KBM-7 (cell line): ENCODE measurements at regions not wholly inside any gene's neighbourhood (a gene's known extent, or its start where the extent isn't known, plus 50 kb on each side); places are given as distances from the start of the nearest gene placed in this dataset.

Experiments
- DNase-seq: peaks from one replicate; pipeline ENCODE4 v3.0.0-alpha.2; 2015
- in situ Hi-C: fragments of 300-500 bp; cut with MboI; formaldehyde crosslinking; loops from 2 replicates; pipeline ENCODE4 v1.14.3; 2020; ENCODE audit warnings: low sequenced_read_pairs, low pct_unique_long_range_greater_than_20kb, mixed read lengths

DNA sequence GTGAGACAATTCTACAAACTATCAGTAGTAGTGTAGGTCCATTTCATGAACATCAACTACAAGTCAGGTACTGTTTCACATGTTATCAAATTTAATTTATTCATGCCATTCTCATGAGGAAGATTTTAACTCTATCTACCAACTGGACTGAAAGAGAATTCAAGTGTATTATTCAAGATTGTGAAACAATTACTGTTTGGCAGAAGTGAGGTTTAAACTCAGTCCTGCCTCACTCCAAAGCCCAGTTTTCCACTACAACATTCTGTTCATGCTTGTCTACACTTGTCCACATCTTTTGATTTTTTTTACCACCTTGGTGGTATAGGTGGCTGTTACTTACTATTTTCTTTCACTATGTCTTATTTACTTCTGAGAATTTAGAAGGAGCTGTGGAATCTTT lies 272.9 kb downstream of the TGFB2 start:
- no peak for DNase-seq
- in situ Hi-C loops, result no loop called here

DNA sequence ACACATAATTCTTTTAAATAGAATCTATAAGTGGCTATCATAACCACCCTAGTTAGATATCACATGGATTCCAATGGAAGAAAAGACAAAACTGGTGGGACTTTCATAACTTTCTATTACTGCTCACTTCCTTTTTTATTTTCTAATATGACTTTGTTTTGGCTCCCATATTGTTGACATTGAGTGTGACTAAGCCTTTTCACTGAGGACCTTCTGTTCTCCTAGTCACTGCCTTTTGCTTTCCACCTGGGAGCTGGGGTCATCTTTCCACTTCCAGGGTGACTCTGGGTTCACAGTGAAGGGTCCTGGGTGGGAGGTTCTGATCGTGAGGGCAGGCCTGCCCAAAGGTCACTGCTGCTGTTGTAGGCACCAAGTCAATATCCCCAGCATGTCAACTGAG lies 275.8 kb downstream of the TGFB2 start:
- DNase-seq, result no peak
- in situ Hi-C loops, result no loop called here

DNA sequence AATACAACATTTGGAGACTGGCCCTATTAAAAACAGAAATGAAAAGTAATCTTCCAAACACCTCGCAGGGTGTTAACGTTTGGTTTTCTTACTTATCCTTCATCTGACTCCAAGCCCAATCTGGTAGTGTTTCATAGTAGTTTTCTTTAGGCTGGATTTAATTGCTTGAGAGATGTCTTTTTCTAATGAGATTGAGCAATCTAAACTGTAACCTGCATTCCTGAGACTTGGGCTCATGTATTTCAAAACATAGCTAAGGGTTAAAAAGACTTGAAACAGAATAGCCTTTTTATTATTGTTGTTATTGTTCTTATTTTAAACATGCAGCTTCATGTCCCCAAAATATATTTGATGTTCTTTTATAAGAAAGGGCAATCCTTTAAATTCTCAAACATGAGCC lies 278.9 kb downstream of the TGFB2 start:
- in situ Hi-C loops, result no loop called here
- no peak for DNase-seq

DNA sequence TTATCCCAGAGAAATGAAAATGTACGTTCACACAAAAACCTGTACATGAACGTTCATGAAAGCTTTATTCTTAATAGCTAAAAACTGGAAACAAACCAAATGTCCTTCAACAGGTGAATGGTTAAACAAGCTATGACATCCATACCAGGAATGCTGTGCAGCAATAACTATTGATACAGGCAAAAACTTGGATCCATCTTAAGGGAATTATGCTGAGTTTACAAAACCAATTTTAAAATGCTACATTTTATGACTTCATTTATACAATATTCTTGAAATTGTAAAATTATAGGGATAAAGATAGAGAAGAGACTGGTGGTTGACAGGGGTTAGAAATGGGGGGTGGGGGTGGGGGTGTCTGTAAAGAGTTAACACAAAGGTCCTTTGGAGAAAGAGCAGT lies 280.3 kb downstream of the TGFB2 start:
- in situ Hi-C loops, result no loop called here
- DNase-seq, result no peak

DNA sequence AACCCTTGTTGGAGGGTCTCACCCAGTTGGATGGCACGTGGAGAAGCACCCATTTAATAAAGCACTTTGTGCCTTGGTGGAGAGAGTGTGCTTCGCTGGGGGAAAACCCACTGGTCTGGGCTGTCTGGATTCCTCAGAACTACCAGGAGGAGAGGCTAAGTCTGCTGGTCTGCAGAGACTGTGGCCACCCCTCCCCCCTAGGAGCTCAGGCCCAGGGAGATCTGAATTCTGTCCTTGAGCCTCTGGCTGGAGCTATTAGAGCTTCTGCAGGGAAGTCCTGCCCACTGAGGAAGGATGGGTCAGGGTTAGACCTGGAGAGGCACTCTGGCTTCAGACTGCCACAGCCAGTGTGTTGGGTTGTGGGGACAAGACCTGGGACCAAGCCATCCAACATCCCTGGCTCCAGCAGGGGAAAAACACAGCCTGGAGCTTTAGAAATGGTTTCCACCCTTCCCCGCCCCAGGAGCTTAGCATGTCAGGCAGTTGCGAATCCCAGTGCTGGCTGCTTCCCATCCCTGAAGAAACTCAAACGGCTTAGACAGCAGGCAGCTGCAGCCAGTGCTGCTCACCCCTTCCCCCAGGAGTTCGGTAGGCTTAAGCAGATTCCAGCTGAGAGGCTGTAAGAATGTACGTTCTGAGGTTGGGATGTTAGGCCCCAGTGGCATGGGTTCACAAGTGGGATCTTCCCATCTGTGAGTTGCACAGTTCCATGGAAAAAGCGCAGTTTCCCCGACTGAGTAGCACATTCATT lies 288.3 kb downstream of the TGFB2 start:
- in situ Hi-C loops, result no loop called here
- no peak for DNase-seq

DNA sequence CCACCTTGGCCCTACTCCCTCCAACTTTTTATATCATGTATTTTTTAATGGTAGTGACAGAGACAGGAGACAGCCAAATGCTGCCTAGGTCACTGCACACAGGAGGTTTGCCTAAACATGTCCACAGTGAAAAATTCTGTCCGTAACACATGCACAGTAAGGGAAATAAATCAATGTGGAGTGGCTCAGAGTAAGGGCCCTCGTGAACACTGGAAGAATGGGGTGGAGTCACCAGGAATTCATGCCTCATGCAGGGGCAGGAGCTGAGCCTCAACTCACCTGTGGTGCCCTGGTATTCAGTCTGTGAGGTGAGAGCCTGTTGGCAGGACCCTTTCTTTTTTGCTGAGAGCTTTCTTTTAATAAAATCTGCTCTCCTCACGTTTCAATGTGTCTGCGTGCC lies 289.1 kb downstream of the TGFB2 start:
- no peak for DNase-seq
- in situ Hi-C loops, result no loop called here

DNA sequence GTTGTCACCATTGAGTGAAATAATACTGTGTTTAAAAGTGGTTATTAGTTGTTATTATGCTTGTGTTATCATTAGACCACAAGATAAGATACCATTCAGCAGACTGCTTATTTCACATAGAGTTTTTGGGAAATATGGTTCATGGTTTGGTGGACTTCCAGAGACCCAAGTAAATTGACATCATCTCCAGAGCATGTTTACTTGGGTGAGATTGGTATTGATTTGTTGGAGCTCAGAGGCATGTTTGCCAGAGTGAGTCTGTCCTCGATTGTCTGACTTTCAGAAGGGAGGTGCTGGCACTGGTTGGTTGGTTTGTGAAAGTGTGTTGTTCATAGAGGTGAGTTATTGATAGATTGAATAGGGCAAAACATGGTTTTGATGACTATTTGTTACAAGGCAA lies 291.4 kb downstream of the TGFB2 start:
- in situ Hi-C loops, result no loop called here
- DNase-seq, result no peak

DNA sequence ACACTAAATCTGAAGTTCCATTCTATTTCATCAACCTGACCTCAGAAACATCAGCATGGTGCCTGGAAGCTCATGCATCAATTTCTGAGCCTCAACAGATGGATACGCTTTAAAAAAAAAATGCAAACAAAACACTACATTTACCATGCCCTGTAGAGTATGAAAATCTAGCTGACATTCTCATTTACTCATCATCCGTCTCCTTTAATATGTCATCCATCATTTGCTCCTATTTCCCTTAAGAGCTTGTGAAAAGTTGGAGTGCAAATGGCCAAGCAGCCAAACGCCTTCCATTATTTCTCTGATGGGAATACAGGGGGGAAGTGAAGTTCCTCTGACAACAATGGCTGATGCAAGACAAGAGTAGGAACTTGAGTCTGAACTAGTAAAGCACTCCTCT lies 295.0 kb downstream of the TGFB2 start:
- in situ Hi-C loops, result no loop called here
- no peak for DNase-seq

DNA sequence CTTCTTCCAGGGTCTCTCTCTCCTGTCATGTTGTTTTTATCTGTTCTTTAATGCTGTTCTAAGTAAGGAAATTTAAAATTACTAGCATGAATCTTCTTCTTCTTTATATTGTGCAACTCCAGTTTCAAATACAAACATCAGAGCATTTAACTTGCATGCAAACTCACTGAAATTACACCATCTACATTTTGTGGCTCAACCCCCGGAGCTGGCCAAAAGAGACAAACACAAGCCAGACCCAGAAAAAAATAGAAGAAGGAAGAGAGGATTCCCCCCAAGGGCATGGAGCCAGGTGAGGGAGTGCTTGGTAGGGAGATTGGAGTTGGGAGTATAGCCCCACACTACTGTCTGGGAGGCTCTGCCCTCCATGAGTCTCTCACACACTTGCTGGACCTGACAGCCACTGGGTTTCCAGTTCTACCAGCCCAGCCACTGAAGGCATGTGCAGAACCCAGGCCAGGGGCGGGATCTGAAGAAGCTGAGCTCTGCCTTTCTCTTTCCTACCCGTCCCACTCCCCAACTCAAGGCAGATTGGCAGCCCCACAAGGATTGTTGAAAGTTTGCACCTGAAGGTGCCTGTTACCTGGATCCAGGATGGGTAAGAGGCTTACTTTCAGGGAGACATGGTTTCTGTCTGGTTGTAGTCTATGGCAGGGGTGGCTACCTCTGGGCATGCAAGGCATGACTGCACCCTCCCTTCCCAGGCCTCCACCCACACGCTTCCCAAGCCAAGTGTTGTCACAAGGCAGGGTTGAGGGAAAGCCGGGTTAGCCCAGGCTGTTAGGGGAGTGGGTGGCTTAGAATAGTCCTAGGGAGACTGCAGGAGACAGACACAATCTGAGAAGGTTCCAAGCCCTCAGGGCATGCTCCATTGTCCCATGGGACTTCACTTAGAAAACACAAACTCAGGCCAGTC lies 297.2 kb downstream of the TGFB2 start:
- no peak for DNase-seq

DNA sequence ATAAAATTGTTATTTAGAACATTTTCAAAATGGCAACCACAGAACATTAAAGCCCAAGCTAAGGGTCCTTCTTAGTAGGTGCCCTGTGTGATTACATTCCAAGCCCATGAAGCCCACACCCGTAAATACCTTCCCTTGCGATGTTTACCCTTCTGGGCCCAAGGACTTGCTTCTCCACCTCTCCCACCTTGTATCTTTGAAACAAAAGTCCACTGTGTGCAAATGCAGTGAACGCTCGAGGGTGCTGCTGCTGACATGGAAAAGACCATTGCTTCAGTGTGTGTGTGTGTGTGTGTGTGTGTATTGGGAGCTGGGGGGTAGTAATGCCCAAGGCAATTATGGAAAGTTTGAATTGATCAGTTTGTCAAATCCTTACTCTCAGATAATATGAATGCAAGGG lies 298.1 kb downstream of the TGFB2 start:
- no peak for DNase-seq
- in situ Hi-C loops, result no loop called here

More for the DNA sequence above, 297.2 kb downstream of the TGFB2 start:
- in situ Hi-C loops, result no loop called here

DNA sequence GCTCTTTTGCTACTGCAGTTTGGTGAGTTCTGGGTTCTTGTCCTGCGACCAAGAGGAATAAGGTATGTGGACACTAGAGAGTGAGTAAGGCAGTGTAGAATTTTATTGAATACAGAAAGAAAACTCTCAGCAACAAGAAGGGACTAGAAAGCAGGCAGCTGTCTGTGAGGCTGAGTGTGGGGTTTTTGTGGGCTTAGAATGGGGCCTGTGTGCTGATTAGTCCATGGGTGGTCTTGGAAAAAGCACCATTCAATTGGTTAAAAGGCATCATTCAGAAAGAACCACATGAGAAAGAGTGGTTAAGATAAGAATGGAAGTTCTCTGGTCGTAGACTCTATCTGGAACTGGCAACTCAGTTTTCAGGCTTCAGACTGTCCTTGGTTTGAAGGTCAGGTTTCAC lies 298.8 kb downstream of the TGFB2 start:
- in situ Hi-C loops, result no loop called here
- DNase-seq, result no peak

DNA sequence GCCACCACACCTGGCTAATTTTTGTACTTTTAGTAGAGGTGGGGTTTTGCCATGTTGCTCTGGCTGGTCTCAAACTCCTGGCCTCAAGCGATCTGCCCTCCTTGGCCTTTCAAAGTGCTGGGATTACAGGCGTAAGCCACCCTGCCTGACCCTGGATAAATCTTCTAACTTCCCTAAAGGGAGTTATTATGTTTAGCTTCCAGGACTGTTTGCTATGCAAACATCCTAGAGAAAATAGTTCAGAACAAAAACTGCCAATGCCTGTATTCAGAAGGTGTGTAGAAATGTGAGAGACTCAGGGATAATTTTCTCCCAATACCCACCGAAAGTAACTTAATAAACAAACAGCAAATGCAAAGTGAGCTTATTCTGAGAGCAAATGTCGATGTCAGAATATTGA lies 301.2 kb downstream of the TGFB2 start:
- DNase-seq, result no peak
- in situ Hi-C loops, result no loop called here

DNA sequence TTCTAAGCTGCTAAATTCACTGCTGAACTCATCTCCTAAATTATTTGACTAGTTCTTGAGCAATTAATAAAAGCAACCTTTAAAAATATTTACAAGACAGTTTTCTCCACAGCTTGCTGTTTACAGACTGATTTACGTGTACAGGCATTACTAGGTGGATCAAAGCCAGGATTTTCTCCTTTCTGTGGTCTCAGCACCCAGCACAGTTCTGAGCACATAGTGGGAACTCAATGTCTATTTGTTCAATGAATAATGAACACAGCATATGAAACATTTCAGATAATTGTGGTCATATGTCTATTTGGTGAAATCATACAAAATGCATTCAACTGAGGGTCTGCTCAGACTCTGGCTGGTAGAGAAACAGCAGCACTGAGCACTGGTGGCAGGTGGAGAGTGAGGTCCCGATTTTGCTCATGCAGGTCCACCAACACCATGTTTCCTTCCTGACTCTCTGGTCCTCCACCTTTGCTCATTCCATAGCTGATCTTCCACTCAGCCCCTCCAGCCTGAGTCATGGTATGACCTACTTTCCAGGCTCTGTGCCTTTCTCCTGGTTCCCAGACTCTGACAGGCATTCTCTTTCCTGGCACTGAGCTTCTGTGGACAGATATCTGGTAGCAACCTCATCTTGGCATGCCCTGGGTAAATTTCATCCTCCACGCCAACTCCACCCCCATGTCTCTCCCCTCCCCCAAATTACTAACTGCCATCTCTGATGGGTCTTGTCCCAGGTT lies 311.3 kb downstream of the TGFB2 start:
- no peak for DNase-seq
- in situ Hi-C loops, result no loop called here

DNA sequence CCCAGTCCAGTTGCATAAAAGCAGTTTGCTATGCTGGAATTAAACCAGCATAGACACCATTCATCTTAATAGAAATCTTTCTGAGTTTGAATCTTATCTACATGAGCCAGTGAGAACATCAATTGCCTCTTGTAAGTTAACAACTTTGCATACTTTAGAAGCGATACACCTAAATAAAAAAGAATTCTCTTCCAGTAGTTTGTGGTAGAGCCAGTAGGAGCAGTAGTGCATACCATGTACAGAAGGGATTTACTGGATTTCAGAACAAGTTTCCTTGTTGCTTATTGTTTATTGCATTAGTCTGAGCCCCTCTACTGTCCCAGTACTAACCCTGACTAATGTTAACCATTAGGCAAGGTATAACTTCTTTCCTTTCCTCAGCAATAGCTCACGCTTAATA lies 313.1 kb downstream of the TGFB2 start:
- DNase-seq, result no peak
- in situ Hi-C loops, result no loop called here

DNA sequence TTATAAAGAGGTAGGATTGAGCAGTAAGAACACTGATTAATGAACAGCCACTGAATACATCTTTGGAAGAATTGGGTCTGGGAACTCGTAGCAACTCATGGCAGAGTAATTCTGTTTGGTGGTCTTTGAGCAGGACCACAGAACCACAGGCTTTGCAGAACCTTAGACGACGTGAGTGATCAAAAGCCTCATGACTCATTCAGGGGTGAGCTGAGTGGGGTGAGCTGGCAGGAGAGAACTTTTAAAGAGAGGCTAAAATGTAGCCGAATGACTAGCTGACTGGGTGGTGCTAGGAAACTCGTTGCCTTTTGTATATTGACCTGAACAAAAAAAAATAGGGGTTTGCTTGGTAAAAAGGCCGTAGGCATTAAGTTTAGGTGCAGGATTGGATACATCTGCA lies 313.8 kb downstream of the TGFB2 start:
- no peak for DNase-seq
- in situ Hi-C loops, result no loop called here

DNA sequence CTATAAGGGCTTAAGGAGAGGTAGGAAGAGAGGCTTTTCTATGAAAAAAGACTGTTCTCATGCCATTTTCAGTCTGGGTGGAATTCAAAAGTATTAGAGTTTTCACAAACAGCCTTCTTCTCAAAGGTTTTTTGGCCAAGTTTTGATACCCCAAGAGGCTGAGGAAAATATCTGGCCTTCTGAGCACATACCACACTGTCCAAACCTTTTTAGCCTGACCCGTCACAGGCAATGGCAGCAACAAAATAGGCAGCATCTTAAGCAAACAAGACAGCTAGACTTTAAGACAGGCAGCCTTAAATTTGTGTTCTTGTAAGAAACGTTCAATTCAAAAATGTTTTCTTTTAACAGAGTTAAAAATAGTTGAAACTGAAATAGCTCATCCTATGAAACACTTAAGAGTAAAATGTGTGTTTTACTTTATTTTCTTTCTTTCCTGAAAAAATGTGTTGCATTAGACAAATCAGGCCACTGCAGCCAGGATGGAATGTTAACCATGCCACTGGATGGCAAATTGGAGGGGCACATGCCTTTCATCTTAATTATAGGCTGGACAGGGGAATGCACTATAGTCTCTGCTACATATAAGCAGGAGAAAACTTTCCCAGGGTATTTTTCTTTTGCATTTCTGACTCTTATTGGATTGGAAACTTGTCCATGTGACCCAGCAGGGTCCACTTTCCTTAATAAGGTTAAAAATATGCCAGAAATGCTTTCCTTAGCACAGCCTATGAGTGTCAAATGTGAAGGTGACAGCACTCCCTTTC lies 315.0 kb downstream of the TGFB2 start:
- in situ Hi-C loops, result no loop called here
- no peak for DNase-seq

DNA sequence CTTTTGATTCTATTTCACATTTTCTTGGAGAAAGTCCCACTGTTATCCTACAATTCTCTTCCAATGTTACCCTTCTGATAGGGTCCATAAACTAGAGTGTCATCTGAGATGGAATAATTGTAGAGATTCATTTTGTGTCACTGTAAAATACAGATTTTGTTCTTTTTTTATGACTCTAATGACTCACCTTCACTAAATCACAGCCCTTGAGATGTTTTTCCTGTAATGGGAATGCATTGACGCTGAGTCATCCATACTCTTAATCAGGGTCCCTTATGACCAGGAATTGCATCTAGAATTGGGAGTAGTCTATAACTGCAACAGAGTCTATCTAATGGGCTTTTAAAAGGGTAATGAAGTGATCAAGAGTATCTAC lies 315.5 kb downstream of the TGFB2 start:
- DNase-seq, result no peak
- in situ Hi-C loops, result no loop called here

DNA sequence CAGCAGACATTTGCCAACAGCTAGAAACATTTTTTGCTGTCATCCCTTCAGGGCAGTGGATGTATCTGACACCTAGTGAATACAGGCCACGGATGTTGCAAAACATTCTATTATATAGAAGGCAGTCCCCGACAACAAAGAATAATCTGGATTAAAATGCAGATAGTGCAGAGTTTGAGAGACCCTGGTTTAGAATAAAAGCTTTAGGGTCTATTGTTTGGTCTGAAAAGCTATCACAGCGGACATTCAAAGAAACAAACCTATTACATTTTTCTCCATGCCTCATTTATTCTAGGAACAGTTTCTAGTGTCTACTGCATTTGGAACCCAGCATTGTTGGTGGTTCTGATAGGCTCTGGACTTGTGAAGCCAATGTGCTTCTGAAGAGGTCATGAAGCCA lies 316.3 kb downstream of the TGFB2 start:
- in situ Hi-C loops, result no loop called here
- no peak for DNase-seq

DNA sequence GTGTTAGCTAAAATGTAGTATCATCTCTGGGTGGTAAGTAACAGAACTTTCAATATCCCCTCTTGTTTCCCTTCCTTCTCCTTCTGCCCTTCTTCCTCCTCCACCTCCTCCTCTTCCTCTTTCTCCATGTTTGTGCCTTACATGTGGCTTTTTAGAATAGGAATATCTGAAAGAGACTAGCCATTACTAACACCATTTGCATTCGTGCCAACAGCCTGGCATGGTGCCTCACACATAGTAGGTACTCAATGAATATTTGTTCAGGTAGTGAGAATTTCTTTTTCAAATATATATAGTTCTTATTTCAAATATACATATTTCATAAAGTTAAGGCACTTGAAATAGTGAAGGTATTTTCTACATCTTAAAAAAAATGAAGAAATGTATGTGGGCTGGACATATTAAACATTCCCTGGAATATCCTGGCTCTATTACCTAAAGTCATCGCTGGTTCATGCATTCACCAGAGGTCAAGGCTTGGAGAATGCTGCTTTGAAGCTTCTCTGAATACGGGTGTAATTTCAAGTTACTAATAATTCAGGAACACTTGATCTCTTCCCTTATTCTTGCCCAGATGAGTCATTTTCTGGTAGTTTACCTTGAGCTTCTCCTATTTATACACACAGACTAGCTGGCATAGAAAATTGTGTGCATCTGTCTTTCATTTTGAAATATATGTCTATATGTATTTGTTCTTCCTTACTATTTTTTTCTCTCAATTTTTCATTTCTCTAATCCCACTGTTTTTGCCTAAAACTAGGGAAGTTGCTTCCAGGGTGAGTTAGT lies 319.4 kb downstream of the TGFB2 start:
- no peak for DNase-seq
- in situ Hi-C loops, result no loop called here
